ENCODE measurements at regions not wholly inside any gene's neighbourhood (a gene's known extent, or its start where the extent isn't known, plus 50 kb on each side); places are given as distances from the start of the nearest gene placed in this dataset.
"Not testable (repeated sequence)": the region's sequence is repeated elsewhere in the genome, so short reads cannot be mapped to it uniquely, and the experiment has no call there.

GRCh38 chr7:6962871-6963270, 136.8 kb upstream of the CCZ1B start:
- TF ChIP-seq CTCF (IDR thresholded peaks at IDR 0.05); ZFX (IDR thresholded peaks at IDR 0.05; ENCODE audit: borderline replicate concordance): not testable (repeated sequence)
